ENCODE measurements at regions not wholly inside any gene's neighbourhood (a gene's known extent, or its start where the extent isn't known, plus 50 kb on each side); places are given as distances from the start of the nearest gene placed in this dataset.

DNA sequence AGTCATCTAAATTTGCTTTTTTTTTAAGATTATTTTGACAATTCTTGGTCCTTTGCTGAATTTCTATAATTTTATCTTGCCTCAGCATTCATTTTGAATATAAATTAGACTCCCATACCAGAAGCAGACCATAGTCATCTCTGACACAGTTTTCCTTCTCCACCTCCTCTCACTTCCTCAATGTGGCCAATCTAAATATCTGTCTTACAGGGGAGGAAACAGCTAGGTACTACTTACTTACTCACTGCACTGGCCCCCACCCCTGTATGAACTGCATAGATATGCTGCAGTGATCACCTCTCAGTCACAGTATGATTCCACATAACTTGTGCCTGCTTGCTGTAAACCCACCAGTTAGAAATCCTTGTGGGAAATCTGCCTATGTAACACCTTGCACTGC lies 665.6 kb downstream of the FGF9 start:
- DNase-seq, result no peak

DNA sequence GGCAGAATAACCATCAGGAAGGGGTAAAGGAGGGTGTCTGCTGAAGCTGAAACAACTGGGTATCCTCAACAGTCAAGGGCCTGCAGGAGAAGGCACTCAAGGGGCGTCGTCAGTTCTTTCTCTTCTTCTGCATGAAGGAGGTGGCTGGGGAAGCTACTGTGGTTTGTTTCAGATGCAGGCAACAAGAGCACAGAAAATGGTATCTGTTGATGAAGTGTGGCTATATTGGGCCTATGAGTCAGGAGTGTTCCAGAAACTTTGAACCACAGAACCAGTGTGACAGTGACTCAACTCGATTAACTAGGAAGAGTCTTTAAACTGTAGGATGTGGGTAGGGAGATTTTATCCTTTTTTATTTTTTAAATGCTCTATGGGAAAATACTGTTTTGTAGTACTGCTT lies 686.3 kb downstream of the FGF9 start:
- no peak for DNase-seq

DNA sequence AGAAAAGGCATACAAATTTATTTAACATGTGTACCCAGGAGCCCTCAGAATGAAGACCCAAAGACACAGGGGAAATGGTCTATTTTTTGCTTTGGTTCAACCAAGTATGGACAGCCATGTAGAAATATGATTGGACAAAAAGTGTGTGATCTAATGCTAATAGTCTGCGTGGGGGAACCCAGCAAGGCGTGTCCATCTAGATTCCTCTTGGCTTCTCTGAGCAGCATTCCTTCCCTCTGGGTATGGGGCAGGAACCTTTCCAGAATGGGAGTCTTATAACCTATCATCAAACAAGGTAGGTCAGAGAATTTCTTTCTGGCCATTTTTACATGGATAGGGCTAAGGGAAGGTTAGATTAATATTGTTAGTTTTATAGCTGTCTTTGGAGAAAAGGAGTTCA lies 698.2 kb downstream of the FGF9 start:
- no peak for DNase-seq

DNA sequence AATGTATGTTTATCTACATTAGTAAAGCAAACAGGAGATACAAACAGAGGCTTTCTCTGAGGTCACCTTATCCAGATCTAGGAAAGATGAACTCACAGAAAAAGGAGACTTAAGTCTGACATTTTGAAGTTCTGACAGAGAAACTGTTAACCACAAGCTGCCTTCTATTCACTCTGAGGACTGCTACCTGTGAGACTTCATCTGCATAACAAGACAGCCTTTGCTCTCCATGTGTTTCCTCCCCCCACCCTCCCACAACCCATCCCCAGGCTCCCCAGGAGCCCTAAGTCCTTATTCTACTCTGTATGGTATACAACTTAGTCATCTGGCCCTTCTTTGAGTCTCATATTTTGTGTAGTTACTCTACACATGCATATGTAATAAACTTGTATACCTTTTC lies 699.0 kb downstream of the FGF9 start:
- no peak for DNase-seq

DNA sequence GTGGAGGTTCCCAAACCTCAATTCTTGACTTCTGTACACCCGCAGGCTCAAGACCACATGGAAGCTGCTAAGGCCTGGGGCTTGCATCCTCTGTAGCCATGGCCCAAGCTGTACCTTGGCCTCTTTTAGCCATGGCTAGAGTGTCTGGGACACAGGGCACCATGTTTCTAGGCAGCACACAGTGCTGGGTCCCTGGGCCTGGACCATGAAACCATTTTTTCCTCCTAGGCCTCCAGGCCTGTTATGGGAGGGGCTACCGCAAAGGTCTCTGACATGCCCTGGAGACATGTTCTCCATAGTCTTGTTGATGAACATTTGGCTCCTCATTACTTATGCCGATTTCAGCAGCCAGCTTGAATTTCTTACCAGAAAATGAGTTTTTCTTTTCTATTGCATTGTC lies 701.4 kb downstream of the FGF9 start:
- no peak for DNase-seq

DNA sequence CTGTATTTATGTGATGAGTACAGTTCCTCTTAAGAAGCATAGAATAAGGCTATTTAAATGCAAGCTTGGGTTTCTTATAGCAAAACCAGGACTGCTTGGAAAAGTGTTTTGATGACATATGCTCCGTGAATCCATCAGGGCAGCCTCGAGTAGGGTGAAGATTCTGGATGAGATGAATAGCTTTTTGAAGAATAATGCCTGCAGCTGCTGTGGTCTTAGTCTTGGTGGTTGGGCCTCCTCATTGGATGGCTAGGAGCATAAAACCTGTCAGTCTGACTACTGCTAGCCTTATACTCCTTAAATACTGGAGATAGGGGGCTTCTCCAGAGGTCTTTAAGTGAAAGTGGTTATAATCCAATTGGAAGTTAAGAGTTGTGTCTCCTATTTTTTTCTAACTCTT lies 704.3 kb downstream of the FGF9 start:
- DNase-seq, result no peak

DNA sequence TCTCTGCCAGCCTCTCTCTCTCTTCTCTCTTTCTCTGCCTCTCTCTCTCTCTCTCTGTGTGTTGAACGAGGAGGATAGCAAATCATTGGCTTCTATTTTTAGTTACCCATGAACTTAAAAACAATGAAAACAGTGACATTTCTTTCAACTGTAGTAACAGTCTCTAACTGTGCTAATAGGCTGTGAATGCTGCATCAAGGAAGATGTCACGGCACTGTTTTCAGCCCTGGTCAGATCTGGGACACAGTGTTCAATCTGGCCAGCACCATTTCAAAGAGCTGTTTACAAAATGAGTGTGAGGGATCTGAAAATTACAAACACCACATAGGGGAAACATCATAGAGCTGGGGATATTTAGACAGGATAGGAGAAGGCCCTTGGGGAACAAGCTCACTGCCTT lies 717.0 kb downstream of the FGF9 start:
- no peak for DNase-seq

DNA sequence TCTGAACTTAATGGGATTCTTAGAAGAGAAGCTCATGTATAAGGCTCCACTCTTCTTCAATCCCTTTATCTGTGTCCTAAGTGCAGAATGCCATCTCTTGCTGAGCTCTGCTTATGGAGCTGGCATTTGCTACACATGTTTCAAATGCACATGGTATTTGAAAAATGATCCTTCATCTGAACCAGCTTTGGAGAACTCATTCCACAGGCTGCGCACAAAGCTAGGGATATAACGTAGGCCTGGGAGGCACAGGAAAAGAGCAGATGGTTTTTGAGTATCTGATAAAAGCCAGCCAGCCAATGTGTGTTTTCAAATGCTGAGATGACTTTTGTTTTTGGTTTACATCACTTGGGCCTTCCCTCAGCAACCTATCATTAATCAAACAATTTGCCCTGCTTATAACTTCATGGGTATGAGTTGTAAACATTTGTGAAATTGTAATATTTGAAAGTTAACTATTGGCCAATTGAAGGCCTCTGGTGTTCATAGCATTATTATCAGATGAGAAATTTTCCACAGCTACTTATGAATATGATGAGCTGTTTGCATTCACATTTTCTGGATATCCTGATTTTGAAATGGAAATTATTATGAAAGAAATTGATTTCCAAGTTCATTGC lies 729.0 kb downstream of the FGF9 start:
- no peak for DNase-seq

DNA sequence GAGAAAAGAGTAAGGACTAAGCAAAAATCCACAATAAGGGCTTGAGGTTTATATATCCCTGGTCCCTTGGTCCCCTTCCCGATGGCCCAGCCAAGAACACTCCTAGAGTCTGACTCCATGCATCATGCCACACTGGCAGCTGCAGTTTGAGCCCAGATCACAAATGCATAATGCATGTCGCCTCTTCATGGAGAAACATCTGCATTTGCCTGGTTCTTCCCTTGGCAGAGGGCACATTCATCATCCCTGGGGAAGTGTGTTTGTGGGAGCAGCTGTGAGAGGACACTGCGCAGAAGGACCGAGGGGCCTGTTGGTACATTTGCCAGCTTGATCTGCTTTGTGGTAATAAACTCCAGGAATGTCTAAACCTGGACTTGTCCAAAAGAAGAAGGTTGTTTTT lies 731.8 kb downstream of the FGF9 start:
- no peak for DNase-seq

DNA sequence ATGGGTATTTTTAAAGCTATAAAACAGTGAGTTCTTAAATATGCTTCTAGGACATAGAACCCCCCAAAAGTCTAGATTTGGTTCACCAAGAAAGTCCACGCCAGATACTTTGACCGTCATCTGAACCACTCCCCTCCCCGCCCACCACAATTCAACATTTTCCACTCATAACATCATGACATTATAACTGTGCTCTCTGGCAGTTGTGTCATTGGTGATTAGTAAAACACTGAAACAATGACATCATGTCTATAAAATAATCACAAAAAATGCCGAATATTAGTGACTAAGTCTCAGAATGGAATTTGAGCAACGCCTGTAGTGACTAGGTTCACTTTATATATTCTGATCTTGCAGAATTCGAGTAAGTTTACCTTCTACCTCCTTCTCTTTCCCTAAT lies 732.3 kb downstream of the FGF9 start:
- DNase-seq, result no peak

DNA sequence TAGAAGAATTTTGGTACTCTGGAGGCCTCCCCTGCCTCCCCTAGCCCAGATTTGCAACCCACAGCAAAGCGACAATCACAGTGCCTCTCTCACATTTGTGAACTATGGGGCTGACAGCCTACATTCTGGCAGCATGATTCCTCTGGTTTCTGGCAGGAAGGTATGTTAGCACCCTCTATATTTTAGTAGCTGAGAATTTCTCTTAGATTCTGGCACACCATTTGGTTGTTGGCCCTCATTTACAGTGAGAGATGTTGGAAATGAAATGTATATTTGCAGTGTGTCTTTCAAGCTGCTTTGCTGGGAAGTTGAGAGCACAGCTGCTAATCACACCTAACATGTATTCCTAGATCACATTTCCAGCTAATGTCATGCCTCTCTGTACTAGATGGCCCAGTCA lies 735.0 kb downstream of the FGF9 start:
- DNase-seq, result no peak

DNA sequence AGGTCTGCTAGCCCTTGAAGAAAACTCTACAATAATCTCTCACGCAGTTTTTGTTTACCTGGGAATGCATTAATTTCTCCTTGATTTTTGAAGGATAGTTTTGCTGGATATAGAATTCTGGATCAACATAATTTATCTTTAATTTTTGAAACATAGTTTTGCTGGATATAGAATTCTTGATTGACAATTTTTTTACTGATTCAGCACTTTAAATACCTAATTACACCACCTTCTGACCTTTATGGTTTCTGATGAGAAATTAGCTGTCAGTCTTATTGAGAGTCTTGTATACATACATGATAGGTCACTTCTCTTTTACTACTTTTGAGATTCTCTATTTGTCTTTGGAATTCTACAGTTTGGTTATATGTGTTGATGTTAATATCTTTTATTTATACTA lies 741.6 kb downstream of the FGF9 start:
- no peak for DNase-seq

DNA sequence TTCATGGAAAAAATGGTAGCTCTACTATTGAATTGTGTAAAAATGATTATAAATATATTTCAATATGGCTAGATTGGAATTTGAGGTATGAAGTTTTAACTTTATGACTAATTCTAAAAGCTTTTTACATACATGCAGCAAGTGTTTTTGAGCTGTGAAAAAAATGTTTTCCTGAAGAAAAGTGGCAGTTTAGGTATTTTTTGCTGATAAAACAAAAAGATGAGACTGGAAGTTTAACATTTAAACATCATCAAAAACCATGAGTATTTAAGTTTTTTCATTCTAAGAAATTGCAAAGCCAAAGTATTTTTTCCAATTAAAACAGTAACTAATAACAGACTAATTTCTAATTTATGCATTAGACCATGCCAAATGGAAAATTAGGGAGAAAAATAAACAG lies 751.1 kb downstream of the FGF9 start:
- DNase-seq, result no peak

DNA sequence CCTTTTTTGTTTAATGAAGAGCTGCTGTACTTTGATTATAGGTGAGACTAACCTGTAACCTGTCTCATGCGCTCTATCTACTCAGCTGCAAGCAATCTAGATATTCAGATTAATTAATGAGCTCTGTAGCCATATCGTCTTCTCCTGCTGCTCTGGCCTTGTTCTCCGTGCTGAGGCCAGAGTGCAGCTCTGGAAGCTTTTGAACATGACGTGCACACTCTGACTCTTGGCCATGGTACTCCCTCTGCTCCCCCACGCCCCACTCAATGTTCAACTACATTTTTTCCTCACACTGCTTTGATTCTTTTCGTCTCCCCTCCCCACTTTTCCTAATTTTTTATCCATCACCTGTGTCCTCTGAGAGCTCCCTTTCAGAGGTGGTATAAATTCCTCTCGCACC lies 751.8 kb downstream of the FGF9 start:
- no peak for DNase-seq

DNA sequence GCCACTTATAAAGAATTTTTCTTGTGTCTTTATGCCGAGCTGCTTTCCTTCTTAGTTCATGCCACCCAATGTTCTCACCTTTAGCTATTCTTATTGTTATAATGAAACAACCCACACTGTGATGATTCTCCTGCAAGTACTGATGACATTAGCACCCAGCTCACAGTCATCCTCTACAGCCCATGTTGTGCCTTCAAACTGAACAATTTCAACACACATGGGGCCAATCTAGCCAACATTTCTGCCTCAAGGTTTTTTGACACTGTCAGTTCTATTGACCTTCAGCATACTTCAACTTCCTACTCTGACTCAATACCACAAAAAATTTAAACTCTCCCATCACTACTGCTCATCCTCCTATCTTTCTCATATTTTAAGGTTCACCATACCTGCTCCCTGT lies 752.4 kb downstream of the FGF9 start:
- no peak for DNase-seq

DNA sequence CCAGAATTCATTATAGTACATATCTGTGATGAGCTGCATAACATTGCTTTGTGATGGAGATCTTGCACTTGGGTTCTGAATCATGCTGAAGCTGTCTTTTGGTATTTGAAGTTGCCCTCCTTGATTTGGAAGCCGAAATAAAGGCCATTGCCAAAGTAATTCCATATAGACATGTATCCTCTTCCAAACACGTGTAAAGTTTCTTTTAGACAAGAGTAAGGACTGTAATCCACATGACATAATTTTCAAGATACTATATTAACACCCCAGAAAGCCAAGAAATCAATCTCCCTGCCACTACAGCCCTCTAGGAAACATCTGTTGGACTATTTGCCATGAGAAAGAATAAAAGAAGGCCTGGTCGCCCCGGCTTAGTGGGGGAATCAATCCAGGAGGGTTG lies 754.2 kb downstream of the FGF9 start:
- DNase-seq, result no peak

DNA sequence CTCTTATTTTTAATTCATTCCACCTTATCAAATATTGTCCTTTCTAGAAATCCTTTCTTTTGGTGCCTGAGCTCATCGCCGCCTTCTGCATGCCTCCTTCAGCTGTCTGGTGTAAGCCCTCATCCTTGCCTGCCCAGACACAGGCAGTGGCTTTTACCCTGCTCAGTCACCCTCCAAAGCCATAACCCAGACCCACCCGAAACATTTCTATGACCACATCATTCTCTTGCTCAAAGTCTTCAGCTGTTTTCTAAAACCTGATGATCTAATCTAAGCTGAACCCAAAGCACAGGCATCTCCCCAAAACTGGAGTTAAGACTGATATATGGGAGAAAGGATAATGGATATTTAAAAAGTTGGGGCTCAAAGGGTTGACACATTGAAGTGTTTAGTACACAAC lies 753.7 kb upstream of the SGCG start:
- no peak for DNase-seq

DNA sequence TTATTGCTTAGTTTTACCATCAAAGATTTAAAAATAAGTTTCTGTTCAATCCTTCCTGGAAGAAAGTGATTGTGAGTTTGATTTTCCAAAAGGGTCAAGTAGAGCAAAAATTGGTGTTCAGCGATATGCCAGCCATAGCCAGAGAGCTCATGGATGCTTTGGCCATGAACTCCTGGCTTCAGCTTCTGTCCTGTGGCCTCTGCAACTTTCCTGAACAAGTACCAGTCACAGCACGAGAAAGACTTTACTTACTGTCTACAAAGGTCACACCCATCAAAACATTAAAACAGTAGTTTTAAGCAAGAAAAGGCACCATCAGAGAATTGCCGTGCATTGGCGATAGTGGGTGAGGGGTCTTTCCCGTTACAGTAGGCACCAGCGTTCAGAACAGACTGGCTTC lies 753.0 kb upstream of the SGCG start:
- no peak for DNase-seq

DNA sequence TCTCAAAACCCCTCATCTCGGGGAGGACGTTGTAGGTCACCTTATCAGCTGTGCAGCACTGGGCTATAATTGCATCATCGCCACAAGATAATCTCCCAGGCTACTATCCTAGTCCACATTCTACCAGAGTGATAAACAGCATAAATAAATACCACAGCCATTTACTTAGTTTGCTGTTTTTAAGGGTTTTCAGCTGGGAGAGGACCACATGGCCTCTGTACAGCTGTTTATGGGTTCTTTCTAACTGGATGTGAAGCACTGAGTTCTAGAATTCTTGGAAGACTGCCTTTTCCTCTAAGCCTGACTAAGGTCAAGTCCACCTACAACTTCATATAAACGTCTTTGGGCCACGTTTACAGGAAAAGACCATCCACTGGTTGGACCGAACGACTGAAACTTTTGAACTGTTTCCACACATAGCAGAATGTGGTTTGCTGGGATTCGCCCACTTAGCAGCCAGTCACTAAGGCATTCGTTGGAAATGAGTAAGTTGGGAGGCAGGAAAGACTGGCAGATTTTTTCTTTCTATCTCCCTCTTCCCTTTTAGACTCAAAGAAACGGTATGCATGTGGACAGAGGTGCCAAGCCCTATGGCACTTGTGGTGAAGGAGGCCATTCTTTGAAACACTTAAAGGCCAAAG lies 752.5 kb upstream of the SGCG start:
- DNase-seq, result no peak

DNA sequence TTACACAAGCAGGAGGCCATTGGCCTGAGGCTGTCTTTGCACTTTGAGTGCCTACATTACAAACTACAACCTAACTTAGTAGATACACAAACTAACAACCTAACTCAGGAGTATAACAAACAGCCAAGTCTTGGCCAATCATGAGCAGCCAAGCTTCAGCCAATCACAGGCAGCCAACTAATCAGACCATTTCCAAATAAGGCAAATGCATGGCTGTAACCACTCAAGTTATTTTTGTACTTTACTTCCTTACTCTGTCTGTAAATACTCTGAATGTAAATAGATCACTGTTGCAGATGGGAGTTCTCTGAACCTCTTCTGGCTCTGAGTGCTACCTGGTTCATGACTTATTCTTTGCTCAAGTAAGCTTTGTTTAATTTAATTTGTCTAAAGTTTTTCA lies 748.1 kb upstream of the SGCG start:
- no peak for DNase-seq

DNA sequence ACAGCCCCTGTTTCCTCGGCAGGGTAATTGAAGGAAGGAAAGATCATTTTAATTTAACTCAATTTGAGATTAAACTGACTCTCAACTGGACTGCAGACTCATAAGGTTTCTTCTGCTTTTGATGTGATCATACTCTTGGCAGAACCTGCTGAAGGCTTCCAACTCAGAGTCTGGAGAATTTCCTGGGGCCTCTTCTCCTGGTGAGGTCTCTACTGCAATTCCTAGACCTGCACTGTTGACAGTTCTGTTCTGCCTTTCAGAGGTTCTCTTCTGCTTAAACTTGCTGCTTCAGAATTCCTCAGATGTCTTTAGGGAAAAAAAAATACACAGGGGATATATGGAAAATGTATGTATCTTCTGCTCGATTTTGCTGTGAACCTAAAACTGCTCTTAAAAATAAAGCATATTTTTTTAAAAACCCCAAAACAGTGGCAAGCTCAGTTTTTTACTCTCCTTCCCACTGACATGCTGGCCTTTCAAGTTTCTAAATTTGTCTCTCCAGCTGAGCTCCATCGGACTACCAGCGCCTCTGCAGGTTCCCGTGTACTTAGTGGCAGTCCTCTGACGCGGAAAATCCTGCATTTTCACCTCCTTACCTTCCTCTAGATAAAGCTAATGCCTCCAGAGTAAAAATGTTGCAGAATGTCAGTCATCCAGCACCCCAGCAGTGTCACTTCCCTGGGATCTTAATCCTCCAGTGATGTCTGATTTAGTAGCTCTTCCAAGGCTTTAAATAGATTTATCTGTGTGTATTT lies 733.5 kb upstream of the SGCG start:
- DNase-seq, result no peak

DNA sequence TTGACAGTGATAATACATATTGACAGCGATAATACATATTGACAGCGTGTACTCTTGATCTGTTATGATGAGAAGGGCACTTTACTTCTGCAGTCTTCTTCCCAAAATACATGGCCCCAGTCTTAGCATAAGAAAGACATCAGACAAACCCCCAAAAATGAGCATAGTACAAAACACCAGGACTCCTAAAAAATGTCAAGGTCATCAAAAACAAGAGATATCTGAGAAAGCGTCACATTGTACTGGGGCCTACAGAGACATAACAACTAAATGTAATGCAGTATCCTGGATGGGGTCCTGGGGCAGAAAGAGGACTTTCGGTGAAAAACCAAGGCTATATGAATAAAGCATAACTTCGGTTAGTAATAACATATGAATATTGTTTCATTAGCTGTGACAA lies 731.5 kb upstream of the SGCG start:
- DNase-seq, result no peak

DNA sequence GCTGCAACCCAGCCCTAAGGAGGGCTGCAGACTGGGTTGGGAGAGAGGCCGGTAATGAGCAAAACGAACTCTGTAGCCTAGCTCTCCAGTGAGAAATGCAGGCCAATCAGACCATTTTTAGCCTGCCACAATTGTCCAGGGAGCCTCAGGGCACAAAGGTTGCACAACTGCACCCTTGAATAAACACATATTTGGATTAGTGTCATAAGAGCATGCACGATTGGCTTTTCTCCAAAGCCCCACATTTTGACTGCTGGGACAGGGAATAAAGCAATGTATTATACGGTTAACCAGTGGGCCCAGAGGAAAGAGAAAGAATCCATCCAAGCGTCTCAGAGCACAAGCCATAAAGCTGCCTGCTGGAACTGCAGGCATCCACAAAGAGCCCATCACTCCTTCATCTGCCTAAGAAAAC lies 729.4 kb upstream of the SGCG start:
- no peak for DNase-seq

DNA sequence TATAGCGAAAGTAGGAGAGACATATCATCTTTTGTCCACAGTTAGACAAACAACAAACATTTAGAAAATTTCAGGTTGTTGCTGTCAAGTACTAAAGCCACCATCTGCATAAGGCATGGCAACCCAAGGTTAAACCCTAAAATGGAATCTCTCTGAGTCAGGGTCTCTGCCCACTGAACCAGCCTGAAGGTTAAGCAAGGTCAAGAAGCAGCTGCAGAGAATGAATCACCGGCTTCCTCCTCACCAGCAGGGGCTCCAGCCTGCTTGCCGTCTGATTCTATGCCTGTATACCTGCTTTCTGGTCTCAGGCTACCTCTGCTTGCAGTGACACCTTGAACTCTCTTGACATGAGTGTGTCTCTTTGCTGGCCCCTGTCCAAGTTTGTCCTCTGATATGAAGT lies 726.2 kb upstream of the SGCG start:
- DNase-seq, result no peak

DNA sequence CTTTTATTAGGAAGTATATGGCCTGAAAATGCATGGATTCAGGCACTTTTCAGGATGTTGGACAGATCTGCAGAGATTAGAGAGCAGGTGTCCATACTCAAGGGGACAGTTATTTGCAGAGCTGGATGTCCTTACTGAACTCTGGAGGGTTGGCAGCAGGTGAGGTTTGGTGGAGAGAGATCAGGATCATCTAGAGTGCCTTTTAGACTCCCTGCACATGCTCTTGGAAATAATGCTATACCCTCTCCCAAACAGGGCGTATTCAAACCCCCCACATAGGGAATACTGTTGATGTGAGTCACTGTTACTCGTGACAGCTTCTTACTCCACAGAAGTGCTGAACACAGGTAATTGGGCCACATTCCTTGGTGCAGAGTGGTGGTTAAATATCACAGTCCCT lies 725.7 kb upstream of the SGCG start:
- DNase-seq, result no peak

Measured in KG1 (cell line).